Bronchial epithelial cell (primary cell): ENCODE measurements at regions not wholly inside any gene's neighbourhood (a gene's known extent, or its start where the extent isn't known, plus 50 kb on each side); places are given as distances from the start of the nearest gene placed in this dataset.
A peak's percentile ranks its signal among the peaks of the same experiment; 100 is the strongest.

Experiments used
- DNase-seq: peaks from one replicate; pipeline ENCODE4 v3.0.0-alpha.2; 2010; ENCODE audit warnings: low read depth
- FAIRE-seq: peaks from 2 replicates; lab custom pipeline; 2011; peaks lifted over from hg19 to GRCh38; lab: Jason Lieb, UNC
- H3K27me3 ChIP-seq: 2 replicates; pipeline ENCODE4 v1.5.1; 2011; ENCODE audit warnings: low read length; ENCODE audit not compliant: control insufficient read depth, insufficient read depth
- H3K36me3 ChIP-seq: 2 replicates; pipeline ENCODE4 v1.5.1; 2011; ENCODE audit warnings: low read length; ENCODE audit not compliant: control insufficient read depth, insufficient read depth
- H3K4me3 ChIP-seq: 2 replicates; pipeline ENCODE4 v1.5.1; 2011; ENCODE audit warnings: mild to moderate bottlenecking, low read depth, low read length, control low read depth
- CTCF ChIP-seq: IDR thresholded peaks from 2 replicates; pipeline ENCODE4 v1.5.1; 2011; ENCODE audit warnings: mild to moderate bottlenecking, moderate library complexity, low read length, control low read depth, inconsistent platforms; ENCODE audit not compliant: insufficient read depth, severe bottlenecking

- no peak for DNase-seq
- Histone ChIP-seq H3K4me3 (no peak overlapping the region), H3K27me3 (no peaks in the 10 kb centered on the region), H3K36me3 (no peaks in the 10 kb centered on the region)
- TF ChIP-seq CTCF: no peak
- FAIRE-seq: no peak
Measured at GRCh38 chr12:23005387-23005786, 380.4 kb downstream of the ETNK1 start.

GRCh38 chr12:23006413-23006812, 381.4 kb downstream of the ETNK1 start:
- Histone ChIP-seq H3K27me3 (no peaks in the 10 kb centered on the region), H3K4me3 (no peak overlapping the region), H3K36me3 (no peaks in the 10 kb centered on the region)
- TF ChIP-seq CTCF: no peak
- DNase-seq (peak; percentile 23), FAIRE-seq (no peak)

GRCh38 chr12:23008623-23009022, 383.7 kb downstream of the ETNK1 start:
- no peak overlapping the region for H3K4me3 ChIP-seq
- no peak for TF ChIP-seq CTCF
- FAIRE-seq (no peak), DNase-seq (no peak)
- H3K27me3 ChIP-seq: no peaks in the 10 kb centered on the region
- no peaks in the 10 kb centered on the region for H3K36me3 ChIP-seq

- TF ChIP-seq CTCF: peak; percentile 10
- DNase-seq (peak; percentile 29), FAIRE-seq (no peak)
- Histone ChIP-seq H3K4me3 (no peak overlapping the region), H3K27me3 (no peaks in the 10 kb centered on the region), H3K36me3 (no peaks in the 10 kb centered on the region)
Measured at GRCh38 chr12:23014749-23015148, 389.8 kb downstream of the ETNK1 start.

- Histone ChIP-seq H3K27me3 (no peaks in the 10 kb centered on the region), H3K4me3 (no peak overlapping the region), H3K36me3 (no peaks in the 10 kb centered on the region)
- FAIRE-seq: no peak
- no peak for TF ChIP-seq CTCF
- no peak for DNase-seq
Measured at GRCh38 chr12:23025372-23026016, 400.5 kb downstream of the ETNK1 start.
